ENCODE measurements at regions not wholly inside any gene's neighbourhood (a gene's known extent, or its start where the extent isn't known, plus 50 kb on each side); places are given as distances from the start of the nearest gene placed in this dataset.

DNA sequence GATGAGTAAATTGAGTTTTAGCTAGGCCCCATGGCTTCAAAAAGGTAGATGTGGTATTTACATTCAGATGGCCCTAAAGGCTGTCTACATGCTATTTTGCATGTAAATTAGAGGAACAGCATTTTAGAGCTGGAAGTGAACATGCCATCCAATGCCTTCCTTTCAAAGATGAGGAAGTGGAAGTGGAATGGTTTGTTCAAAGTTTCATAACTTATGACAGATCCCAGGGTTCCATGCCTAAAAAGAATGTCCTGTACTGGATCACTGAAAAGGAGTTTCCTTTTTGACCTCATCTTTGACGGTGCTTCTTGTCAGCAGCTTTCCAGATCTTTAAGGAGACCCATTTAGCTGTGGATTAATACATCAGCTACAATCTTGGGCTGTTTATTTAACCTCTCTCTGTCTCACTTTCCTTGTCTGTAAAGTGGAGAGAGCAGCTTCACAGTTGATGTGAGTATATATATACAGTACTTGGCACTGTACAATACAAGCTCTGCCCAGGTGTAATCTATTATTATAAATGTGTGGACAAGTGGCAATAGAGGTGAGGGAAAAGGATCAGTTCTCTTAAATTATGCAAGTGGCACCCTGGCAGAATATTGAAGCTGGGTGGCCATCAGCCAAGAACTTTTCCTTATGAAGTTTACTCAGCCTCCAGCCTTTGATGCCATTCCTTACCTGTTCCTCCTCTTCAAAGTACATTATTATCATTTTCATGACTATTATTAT, 68.7 kb upstream of the GOLGA8B start:
- Histone ChIP-seq H3K27ac (ENCODE audit: insufficient read depth in 1 of 2, low read depth in 1 of 2, low read length in 2 of 2, poor library complexity in 1 of 2, severe bottlenecking in 2 of 2) (peak overlapping the region in 1 of 2 experiments; percentile 30), H3K27me3 (replicated peaks in 2 of 5; ENCODE audit: control insufficient read depth in 4 of 5, insufficient read depth in 5 of 5, low read length in 4 of 5) (no peaks in the 10 kb centered on the region), H3K9me3 (ENCODE audit: control extremely low read depth in 1 of 5, control insufficient read depth in 4 of 5, insufficient read depth in 2 of 5, low read depth in 1 of 5, low read length in 4 of 5) (no peaks in the 10 kb centered on the region), H3K4me1 (ENCODE audit: control extremely low read depth in 1 of 4, control insufficient read depth in 4 of 4, insufficient read depth in 4 of 4, low read length in 3 of 4) (peaks cover 0 to 7% (median 0%) of the 10 kb centered on the region in 4 experiments), H3K4me3 (ENCODE audit: control insufficient read depth in 1 of 7, extremely low read depth in 1 of 7, insufficient read depth in 4 of 7, low read depth in 2 of 7, low read length in 6 of 7) (no peak overlapping the region), H3K36me3 (ENCODE audit: control insufficient read depth in 4 of 4, insufficient read depth in 4 of 4, low read length in 3 of 4) (no peaks in the 10 kb centered on the region)
- no peak for DNase-seq
- WGBS (ENCODE audit: insufficient coverage): 63% methylated on average over 1 of the region's 1 CpG
- POLR2A ChIA-PET: no interaction called here
- CTCF ChIA-PET: no interaction called here

DNA sequence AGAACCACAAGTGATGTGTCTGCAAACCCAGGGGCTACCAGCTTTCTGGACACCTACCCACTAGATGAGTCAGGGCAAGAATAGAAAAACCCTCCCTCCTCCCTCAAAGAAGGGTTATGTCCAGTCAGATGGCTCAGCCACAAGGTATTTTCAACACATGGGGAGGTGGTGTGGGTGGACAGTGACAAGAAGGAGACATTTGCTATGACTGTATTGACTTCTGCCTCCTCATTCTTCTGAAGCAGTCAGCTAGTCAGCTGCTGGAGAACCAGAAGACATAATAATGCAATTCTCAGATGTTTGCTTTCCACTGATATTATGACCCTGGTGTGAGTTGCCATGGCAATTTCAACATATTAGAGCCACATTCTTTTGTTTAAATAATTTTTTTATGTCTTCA, 66.7 kb upstream of the GOLGA8B start:
- ChIA-PET CTCF (no interaction called here), POLR2A (no interaction called here)
- no peak overlapping the region for H3K27ac ChIP-seq (ENCODE audit: insufficient read depth in 1 of 2, low read depth in 1 of 2, low read length in 2 of 2, poor library complexity in 1 of 2, severe bottlenecking in 2 of 2)
- no peaks in the 10 kb centered on the region for H3K36me3 ChIP-seq (ENCODE audit: control insufficient read depth in 4 of 4, insufficient read depth in 4 of 4, low read length in 3 of 4)
- peak in 2 of 3 donors; percentile 10 to 27 for DNase-seq
- H3K27me3 ChIP-seq (replicated peaks in 2 of 5; ENCODE audit: control insufficient read depth in 4 of 5, insufficient read depth in 5 of 5, low read length in 4 of 5): no peaks in the 10 kb centered on the region
- peaks cover 0 to 7% (median 0%) of the 10 kb centered on the region in 4 experiments for H3K4me1 ChIP-seq (ENCODE audit: control extremely low read depth in 1 of 4, control insufficient read depth in 4 of 4, insufficient read depth in 4 of 4, low read length in 3 of 4)
- no peak overlapping the region for H3K4me3 ChIP-seq (ENCODE audit: control insufficient read depth in 1 of 7, extremely low read depth in 1 of 7, insufficient read depth in 4 of 7, low read depth in 2 of 7, low read length in 6 of 7)
- no peaks in the 10 kb centered on the region for H3K9me3 ChIP-seq (ENCODE audit: control extremely low read depth in 1 of 5, control insufficient read depth in 4 of 5, insufficient read depth in 2 of 5, low read depth in 1 of 5, low read length in 4 of 5)

DNA sequence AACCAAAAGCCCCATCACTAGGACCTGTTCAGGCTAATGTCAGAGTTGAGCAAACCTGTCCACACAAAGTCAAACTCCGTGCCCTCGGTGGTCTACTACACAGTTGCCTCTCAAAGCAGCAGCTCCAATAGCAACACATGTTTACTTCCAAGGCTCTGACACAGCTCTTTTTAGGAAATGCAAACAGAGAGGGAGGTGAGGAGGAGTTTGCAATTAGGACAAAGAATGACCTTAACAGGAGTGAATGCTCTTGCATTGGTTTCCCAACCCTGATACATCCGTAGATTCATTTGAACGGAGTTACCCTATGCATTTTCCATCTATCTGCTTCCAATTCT, 64.8 kb upstream of the GOLGA8B start:
- H3K4me1 ChIP-seq (ENCODE audit: control extremely low read depth in 1 of 4, control insufficient read depth in 4 of 4, insufficient read depth in 4 of 4, low read length in 3 of 4): peaks cover 0 to 7% (median 0%) of the 10 kb centered on the region in 4 experiments
- no peaks in the 10 kb centered on the region for H3K36me3 ChIP-seq (ENCODE audit: control insufficient read depth in 4 of 4, insufficient read depth in 4 of 4, low read length in 3 of 4)
- H3K27ac ChIP-seq (ENCODE audit: insufficient read depth in 1 of 2, low read depth in 1 of 2, low read length in 2 of 2, poor library complexity in 1 of 2, severe bottlenecking in 2 of 2): no peak overlapping the region
- H3K27me3 ChIP-seq (replicated peaks in 2 of 5; ENCODE audit: control insufficient read depth in 4 of 5, insufficient read depth in 5 of 5, low read length in 4 of 5): no peaks in the 10 kb centered on the region
- no peak overlapping the region for H3K4me3 ChIP-seq (ENCODE audit: control insufficient read depth in 1 of 7, extremely low read depth in 1 of 7, insufficient read depth in 4 of 7, low read depth in 2 of 7, low read length in 6 of 7)
- no peak for DNase-seq
- WGBS (ENCODE audit: insufficient coverage): 94% methylated on average over 3 of the region's 4 CpGs
- POLR2A ChIA-PET: no interaction called here
- H3K9me3 ChIP-seq (ENCODE audit: control extremely low read depth in 1 of 5, control insufficient read depth in 4 of 5, insufficient read depth in 2 of 5, low read depth in 1 of 5, low read length in 4 of 5): no peaks in the 10 kb centered on the region
- CTCF ChIA-PET: interaction anchor here (1.1 kb wide), 1 partner anchor 10 kb away, joined by 3 read pairs; no protein-coding TSS in a partner anchor

DNA sequence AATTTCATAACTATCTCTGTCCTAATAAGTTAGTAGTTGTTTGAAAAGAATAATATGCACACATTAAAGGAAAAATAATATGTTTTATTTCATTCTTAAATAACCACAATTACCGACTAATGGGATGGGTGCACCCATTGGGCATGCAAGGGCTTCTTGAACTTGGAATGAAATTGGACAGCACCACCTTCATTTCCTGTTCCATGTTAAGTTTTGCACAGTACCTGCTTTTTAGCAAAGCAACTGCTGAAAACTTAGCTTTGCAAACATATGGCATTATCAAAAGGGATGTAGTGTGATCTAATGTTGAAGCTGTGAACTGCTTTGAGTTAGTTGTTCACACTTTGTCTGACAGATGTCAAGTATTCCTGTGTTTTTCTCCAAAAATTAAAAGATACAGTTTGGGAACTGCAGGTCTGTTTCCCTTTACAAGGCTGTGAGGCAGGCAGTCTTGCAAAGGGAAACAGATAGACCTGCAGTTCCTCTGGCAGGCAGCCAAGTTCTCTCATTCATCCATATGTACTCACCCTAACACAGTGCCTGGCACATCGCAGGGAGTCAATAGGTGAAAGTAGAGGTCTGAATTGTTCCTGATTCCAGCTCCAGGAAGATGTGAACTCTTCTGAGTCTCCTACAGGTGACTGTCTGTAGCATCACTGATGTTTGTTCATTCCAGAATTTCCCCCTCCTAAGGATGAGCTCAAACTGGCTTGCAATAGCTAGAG, 64.3 kb upstream of the GOLGA8B start:
- peak in 1 of 3 donors; percentile 9 for DNase-seq
- WGBS (ENCODE audit: insufficient coverage): 71% methylated on average over 1 of the region's 2 CpGs
- CTCF ChIA-PET: interaction anchor here (1.1 kb wide), 1 partner anchor 9 kb away, joined by 3 read pairs; no protein-coding TSS in a partner anchor
- H3K36me3 ChIP-seq (ENCODE audit: control insufficient read depth in 4 of 4, insufficient read depth in 4 of 4, low read length in 3 of 4): no peaks in the 10 kb centered on the region
- H3K4me3 ChIP-seq (ENCODE audit: control insufficient read depth in 1 of 7, extremely low read depth in 1 of 7, insufficient read depth in 4 of 7, low read depth in 2 of 7, low read length in 6 of 7): no peak overlapping the region
- H3K4me1 ChIP-seq (ENCODE audit: control extremely low read depth in 1 of 4, control insufficient read depth in 4 of 4, insufficient read depth in 4 of 4, low read length in 3 of 4): peaks cover 0 to 5% (median 0%) of the 10 kb centered on the region in 4 experiments
- POLR2A ChIA-PET: no interaction called here
- no peaks in the 10 kb centered on the region for H3K9me3 ChIP-seq (ENCODE audit: control extremely low read depth in 1 of 5, control insufficient read depth in 4 of 5, insufficient read depth in 2 of 5, low read depth in 1 of 5, low read length in 4 of 5)
- H3K27ac ChIP-seq (ENCODE audit: insufficient read depth in 1 of 2, low read depth in 1 of 2, low read length in 2 of 2, poor library complexity in 1 of 2, severe bottlenecking in 2 of 2): no peak overlapping the region
- no peaks in the 10 kb centered on the region for H3K27me3 ChIP-seq (replicated peaks in 2 of 5; ENCODE audit: control insufficient read depth in 4 of 5, insufficient read depth in 5 of 5, low read length in 4 of 5)

DNA sequence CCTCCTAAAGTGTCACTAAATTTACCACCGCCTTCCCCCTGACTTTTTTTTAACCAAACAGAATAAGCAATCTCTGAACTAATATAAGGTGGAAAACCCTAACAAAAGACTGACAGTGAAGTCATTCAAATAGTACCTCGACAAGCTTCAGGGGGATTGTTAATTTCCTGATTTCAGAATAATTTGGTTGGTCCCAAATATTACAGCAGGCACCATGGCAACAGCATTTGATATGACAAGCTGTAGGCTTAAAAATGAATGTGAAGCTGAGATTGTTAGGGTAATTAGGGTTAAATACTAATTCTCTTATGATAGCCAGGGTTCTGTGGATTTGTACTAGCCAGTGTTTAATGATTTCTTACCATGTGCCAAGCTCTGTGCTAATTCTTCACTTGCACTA, 63.5 kb upstream of the GOLGA8B start:
- Histone ChIP-seq H3K27me3 (replicated peaks in 2 of 5; ENCODE audit: control insufficient read depth in 4 of 5, insufficient read depth in 5 of 5, low read length in 4 of 5) (no peaks in the 10 kb centered on the region), H3K4me1 (ENCODE audit: control extremely low read depth in 1 of 4, control insufficient read depth in 4 of 4, insufficient read depth in 4 of 4, low read length in 3 of 4) (no peaks in the 10 kb centered on the region), H3K27ac (ENCODE audit: insufficient read depth in 1 of 2, low read depth in 1 of 2, low read length in 2 of 2, poor library complexity in 1 of 2, severe bottlenecking in 2 of 2) (no peak overlapping the region), H3K36me3 (ENCODE audit: control insufficient read depth in 4 of 4, insufficient read depth in 4 of 4, low read length in 3 of 4) (no peaks in the 10 kb centered on the region), H3K9me3 (ENCODE audit: control extremely low read depth in 1 of 5, control insufficient read depth in 4 of 5, insufficient read depth in 2 of 5, low read depth in 1 of 5, low read length in 4 of 5) (no peaks in the 10 kb centered on the region), H3K4me3 (ENCODE audit: control insufficient read depth in 1 of 7, extremely low read depth in 1 of 7, insufficient read depth in 4 of 7, low read depth in 2 of 7, low read length in 6 of 7) (no peak overlapping the region)
- POLR2A ChIA-PET: no interaction called here
- WGBS (ENCODE audit: insufficient coverage): 93% methylated on average over 2 of the region's 2 CpGs
- DNase-seq: no peak
- CTCF ChIA-PET: no interaction called here

DNA sequence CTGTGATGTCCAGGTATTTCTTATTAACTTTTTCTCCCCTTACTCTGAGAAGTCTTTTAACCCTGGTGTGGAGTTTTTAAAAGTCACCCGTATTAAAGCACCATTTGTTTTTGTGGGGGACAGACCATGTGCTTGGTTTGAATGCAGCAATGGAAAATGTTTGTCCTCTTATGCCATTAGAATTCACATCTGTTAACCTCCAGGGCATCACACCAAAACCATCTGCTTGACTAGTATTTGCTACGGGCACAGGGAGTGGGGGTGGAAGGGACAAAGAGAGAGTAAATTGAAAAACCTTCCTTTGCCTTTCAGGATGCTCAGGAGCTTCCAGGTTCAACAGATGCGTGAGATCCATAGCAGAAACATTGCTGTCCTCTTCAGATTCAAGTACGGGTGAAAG, 61.4 kb upstream of the GOLGA8B start:
- Histone ChIP-seq H3K27ac (ENCODE audit: insufficient read depth in 1 of 2, low read depth in 1 of 2, low read length in 2 of 2, poor library complexity in 1 of 2, severe bottlenecking in 2 of 2) (no peak overlapping the region), H3K4me3 (ENCODE audit: control insufficient read depth in 1 of 7, extremely low read depth in 1 of 7, insufficient read depth in 4 of 7, low read depth in 2 of 7, low read length in 6 of 7) (no peak overlapping the region), H3K9me3 (ENCODE audit: control extremely low read depth in 1 of 5, control insufficient read depth in 4 of 5, insufficient read depth in 2 of 5, low read depth in 1 of 5, low read length in 4 of 5) (no peaks in the 10 kb centered on the region), H3K36me3 (ENCODE audit: control insufficient read depth in 4 of 4, insufficient read depth in 4 of 4, low read length in 3 of 4) (no peaks in the 10 kb centered on the region), H3K27me3 (replicated peaks in 2 of 5; ENCODE audit: control insufficient read depth in 4 of 5, insufficient read depth in 5 of 5, low read length in 4 of 5) (no peaks in the 10 kb centered on the region), H3K4me1 (ENCODE audit: control extremely low read depth in 1 of 4, control insufficient read depth in 4 of 4, insufficient read depth in 4 of 4, low read length in 3 of 4) (no peaks in the 10 kb centered on the region)
- POLR2A ChIA-PET: no interaction called here
- CTCF ChIA-PET: interaction anchor here (0.9 kb wide), 1 partner anchor 55 kb away, joined by 3 read pairs; no protein-coding TSS in a partner anchor
- no peak for DNase-seq
- 100% methylated on average over 1 of the region's 4 CpGs for WGBS (ENCODE audit: insufficient coverage)

DNA sequence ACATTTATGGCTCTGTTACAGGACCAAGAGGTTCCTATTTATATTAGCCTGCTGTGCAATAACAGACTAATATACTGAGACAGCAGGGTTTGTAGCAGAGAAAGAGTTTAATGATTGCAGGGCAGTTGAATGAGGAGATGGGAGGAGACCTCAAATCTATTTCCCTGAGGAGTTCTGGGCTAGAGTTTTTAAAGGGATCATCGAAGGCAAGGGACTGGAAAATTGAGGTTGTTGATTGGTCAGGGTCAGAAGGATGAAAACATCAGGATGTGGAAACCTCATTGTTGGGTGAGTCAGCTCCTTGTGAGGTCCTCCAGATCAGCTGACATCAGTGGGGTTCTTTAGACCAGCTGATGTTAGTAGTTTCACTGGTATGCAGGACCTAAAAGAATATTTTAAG, 60.6 kb upstream of the GOLGA8B start:
- 80% methylated on average over 1 of the region's 1 CpG for WGBS (ENCODE audit: insufficient coverage)
- Histone ChIP-seq H3K27me3 (replicated peaks in 2 of 5; ENCODE audit: control insufficient read depth in 4 of 5, insufficient read depth in 5 of 5, low read length in 4 of 5) (no peaks in the 10 kb centered on the region), H3K9me3 (ENCODE audit: control extremely low read depth in 1 of 5, control insufficient read depth in 4 of 5, insufficient read depth in 2 of 5, low read depth in 1 of 5, low read length in 4 of 5) (no peaks in the 10 kb centered on the region), H3K4me3 (ENCODE audit: control insufficient read depth in 1 of 7, extremely low read depth in 1 of 7, insufficient read depth in 4 of 7, low read depth in 2 of 7, low read length in 6 of 7) (no peak overlapping the region), H3K36me3 (ENCODE audit: control insufficient read depth in 4 of 4, insufficient read depth in 4 of 4, low read length in 3 of 4) (no peaks in the 10 kb centered on the region), H3K27ac (ENCODE audit: insufficient read depth in 1 of 2, low read depth in 1 of 2, low read length in 2 of 2, poor library complexity in 1 of 2, severe bottlenecking in 2 of 2) (no peak overlapping the region), H3K4me1 (ENCODE audit: control extremely low read depth in 1 of 4, control insufficient read depth in 4 of 4, insufficient read depth in 4 of 4, low read length in 3 of 4) (no peaks in the 10 kb centered on the region)
- ChIA-PET CTCF (no interaction called here), POLR2A (no interaction called here)
- no peak for DNase-seq
